GM18873 (cell line): ENCODE measurements at regions not wholly inside any gene's neighbourhood (a gene's known extent, or its start where the extent isn't known, plus 50 kb on each side); places are given as distances from the start of the nearest gene placed in this dataset.
"Not testable (repeated sequence)": the region's sequence is repeated elsewhere in the genome, so short reads cannot be mapped to it uniquely, and the experiment has no call there.

Experiments
- ATAC-seq: cut with Tn5 transposase; IDR thresholded peaks from one replicate; pipeline ENCODE4 v1.9.1; 2021; ENCODE audit warnings: mild to moderate bottlenecking, moderate library complexity, moderate number of reproducible peaks; ENCODE audit not compliant: unreplicated experiment, low FRiP score

DNA sequence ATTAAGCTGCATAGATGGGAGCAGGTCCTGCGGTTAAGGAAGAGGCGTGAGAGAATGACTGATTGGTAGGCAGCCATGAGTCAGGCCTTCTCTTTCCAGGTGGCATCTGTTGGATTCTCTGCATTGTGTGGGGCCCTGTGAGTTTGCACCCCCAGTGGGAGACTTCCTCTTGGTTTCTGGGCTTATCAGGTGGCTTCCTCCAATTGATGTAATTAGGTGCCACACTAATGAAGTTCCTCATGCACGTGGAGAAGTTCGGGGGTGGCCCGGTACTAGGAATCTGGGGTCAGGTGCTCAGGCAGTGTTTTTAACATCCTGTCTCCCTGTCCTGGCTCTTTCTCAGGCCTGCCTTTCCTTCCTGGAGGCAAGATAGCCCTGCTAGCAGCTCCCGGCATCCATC is 765.1 kb upstream of the TMEM132C start:
- ATAC-seq = no peak

- ATAC-seq = no peak
These were observed 763.7 kb upstream of the TMEM132C start for GRCh38 chr12:127503246-127503645.

DNA sequence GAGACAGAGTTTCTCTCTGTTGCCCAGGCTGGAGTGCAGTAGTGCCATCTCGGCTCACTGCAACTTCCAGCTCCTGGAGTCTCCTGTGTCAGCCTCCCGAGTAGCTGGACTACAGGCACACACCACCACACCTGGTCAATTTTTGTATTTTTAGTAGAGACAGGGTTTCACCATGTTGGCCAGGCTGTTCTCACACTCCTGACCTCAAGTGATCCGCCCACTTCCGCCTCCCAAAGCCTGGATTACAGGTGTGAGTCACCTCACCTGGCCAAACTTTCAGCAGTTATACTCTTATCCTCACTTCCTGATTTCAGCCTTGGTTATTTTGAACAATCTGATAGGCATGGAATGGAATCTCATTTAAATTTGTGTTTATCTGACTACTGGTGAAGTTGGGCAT is 763.0 kb upstream of the TMEM132C start:
- not testable (repeated sequence) for ATAC-seq

GRCh38 chr12:127504874-127505273 is 762.1 kb upstream of the TMEM132C start:
- ATAC-seq = no peak

DNA sequence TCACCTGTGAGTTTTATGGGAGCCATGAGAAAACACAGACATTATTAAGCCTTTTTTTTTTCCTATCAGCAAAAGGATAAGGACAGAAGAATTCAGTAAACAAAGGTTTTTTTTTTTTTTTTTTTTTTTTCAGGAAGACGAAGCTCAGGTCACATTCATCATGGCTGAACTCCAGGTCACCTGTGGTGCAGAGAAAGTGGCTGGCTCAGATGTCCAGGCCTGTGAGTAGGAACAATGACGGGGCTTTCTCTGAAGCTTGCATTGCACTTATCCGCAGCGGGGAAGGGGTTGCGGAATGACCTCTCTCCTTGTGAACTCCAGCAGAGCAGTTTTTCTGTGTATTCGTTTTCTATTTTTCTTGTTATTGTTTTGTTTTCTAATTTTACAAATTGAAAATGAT is 759.6 kb upstream of the TMEM132C start:
- no peak for ATAC-seq

DNA sequence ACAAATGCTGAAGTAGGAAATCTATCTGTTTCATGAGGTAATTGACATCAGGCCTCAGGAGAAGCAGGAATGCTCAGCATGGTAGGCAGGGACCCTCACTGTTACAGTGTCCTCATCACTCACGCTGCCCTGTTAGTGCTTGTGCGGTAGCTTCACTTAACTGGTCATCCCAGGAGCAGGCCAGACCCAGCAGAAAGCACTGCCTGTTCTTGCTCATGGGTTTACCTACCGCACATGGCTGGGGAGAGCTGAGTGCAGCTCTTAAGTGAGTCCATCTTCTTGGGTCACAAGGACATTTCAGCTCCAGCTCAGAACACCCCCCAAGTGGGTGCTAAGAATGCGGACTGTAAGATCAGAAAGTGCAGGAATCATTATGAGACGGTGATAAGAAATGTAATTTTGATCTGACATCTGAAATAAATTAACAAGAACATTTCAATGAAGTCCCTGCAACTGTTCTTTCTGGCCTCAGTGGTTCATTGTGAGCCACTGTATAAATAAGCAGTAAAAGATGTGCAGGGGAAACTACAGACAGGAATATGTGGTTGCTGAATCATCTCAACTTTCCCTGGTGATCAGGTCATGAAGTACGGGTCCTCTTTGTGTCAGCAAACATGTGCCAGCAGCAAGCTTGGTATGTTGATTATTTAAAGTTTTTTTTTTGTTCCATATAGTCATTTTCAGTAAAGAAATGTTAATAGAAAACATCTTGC is 757.7 kb upstream of the TMEM132C start:
- ATAC-seq = no peak

DNA sequence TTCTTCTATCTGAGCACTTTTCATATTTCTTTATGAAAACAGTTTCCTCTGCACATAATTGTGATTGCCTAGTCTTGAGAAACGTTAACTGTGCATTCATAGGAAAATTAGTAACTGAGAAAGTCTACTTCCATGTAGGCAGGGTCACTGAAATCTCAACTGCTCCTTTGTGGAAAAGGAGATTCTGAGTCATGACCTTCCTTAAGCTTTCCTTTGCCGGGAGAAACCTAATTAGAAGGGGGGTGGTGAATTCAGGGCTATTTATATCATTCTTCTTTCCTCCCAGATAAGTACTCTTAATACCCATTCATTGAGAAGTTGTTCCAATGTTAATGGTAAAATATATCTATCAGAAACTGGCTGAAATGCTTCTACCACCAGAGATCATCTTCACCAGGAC is 751.0 kb upstream of the TMEM132C start:
- no peak for ATAC-seq

DNA sequence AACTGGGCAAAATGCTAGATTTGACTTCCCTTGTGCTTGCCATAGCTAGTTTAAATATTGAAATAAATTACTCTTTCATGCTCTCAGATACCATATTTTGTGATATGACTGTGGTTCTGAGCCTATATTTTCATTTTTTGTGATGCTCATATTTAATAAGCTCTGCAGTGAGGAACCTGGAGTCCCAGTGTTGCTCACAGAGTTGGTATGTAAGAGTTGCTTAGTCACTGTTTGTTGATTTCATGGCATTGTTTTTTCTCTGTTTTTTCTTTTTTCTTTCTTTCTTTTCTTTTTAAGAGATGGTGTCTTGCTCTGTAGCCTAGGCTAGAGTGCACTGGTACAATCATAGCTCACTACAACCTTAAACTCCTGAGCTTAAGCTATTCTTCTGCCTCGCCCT is 750.5 kb upstream of the TMEM132C start:
- ATAC-seq = no peak

DNA sequence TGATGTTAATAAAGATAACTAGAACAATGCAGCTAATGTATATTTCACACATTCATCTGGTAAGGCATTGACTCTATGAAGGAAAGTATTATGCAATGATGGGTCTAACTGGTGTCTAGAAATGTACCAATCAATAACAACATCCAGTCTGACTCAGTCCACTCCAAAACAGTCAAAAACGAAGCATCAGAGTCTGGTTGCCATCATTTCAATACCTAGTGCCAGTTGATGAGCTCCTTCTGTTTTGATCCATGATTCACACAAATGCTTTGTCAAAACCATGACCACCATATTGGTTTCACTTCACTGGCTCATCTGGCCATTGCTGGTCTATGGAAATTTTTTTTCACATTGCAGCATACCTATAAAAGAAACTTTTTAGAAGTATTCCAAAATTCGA is 747.2 kb upstream of the TMEM132C start:
- no peak for ATAC-seq

- no peak for ATAC-seq
These were observed 740.0 kb upstream of the TMEM132C start for GRCh38 chr12:127526925-127527324.

- no peak for ATAC-seq
These were observed 738.4 kb upstream of the TMEM132C start for GRCh38 chr12:127528551-127528950.

- ATAC-seq = no peak
These were observed 735.4 kb upstream of the TMEM132C start for GRCh38 chr12:127531542-127531941.

- ATAC-seq = no peak
These were observed 733.6 kb upstream of the TMEM132C start for GRCh38 chr12:127533353-127533752.

- ATAC-seq = no peak
These were observed 730.0 kb upstream of the TMEM132C start for GRCh38 chr12:127536833-127537428.

DNA sequence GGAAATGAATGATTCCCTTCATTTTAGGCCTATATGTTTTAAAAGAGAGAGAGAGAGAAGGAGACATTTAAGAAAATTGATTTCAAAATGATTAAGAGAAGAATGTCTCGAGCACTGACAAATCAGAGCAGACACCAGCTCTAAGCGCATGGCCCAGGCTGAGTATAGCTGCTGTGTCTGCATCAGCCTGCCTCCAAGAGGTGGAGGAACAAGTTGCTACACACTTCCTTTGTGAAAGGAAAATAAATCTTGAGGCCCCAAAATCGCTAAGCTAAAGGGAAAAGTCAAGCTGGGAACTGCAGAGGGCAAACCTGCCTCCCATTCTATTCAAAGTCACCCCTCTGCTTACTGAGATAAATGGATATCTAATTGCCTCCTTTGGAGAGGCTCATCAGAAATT is 728.7 kb upstream of the TMEM132C start:
- ATAC-seq = no peak

DNA sequence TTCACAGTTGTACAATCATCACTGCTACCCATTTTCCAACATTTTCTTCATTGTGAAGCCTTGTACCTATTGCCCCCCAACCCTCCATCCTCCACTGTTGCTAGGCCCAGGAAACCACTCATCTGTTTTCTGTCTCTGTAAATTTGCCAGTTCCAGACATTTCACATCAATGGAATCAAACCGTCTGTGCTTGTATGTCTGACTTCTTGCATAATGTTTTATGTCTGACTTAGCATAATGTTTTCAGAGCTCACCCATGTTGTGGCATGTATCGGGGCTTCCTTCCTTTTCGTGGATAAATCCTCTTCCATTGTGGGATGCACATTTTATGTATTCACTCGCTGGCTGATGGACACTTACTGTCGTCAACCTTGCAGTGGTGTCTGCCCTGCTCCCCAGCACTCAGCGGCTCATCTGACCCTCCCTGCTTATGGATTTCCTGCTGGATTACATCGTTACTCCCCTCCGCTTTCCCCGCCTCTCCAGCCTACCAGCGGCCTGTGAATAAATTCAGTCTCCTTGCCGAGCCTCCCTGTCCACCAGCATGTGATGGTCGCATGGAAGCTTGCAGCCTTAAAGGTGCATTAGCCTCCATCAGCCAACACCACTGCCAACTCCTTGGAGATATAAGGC is 727.6 kb upstream of the TMEM132C start:
- ATAC-seq = no peak

DNA sequence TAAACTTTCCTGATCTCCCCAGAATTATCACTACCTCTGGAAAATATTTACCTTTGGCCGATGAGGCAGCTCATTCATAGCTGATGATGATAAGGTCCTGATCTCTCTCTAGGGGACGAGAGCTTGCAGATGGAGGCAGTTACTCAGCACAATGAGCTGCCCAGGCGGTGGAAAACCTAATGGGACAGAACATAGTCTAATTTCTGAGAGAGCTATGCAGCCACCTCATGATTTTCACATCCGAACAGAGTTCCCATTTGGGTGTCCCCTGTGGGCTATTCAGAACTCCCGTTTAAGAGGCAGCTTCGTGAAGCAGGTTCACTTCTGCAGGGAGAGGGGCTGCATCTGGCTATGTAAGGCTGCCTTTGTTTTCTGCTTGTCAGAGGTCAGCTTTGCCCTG is 724.6 kb upstream of the TMEM132C start:
- no peak for ATAC-seq

- ATAC-seq = no peak
These were observed 724.0 kb upstream of the TMEM132C start for GRCh38 chr12:127542931-127543330.

DNA sequence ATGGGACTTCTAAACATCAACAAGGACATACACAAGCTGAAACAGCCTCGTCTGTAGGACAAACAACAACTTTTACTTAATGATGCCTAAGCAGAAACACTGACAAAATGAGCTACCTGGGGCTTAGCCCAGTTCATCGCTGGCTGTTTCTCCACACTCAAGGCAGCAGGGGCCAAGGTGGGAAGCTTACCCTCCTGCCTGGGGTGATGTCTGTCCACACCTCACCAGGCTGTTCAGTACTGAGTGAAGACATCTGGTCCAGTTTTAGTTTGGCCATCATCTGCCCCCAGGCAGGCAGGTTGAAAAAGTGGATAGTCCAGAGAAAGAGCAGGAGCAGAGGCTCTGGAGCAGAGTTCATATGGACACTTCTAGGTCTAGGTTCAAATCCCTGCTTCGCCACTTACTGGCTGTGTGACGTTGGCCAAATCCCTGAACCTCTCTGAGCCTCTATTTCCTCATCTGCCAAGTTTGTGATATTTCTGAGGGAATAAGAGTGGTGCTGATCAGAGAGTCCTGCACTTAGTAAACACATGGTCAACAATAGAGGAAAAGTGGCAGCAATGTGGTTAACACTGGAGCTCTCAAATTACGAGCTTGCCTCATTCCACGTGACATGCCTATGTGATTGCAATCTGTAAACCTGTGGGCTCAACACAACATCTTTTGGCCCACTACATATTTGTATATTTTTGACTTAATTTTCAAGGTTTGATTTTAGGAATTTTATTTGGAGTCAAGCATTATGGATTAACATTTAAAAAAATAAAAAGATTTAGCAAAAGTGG is 720.1 kb upstream of the TMEM132C start:
- no peak for ATAC-seq

- ATAC-seq = no peak
These were observed 718.8 kb upstream of the TMEM132C start for GRCh38 chr12:127548123-127548553.

GRCh38 chr12:127550271-127550670 is 716.7 kb upstream of the TMEM132C start:
- no peak for ATAC-seq
